ENCODE measurements at regions not wholly inside any gene's neighbourhood (a gene's known extent, or its start where the extent isn't known, plus 50 kb on each side); places are given as distances from the start of the nearest gene placed in this dataset.

GRCh38 chr4:132346016-132346415 is 803.1 kb upstream of the PCDH10 start (continued):
- TF ChIP-seq, protein P1, sequence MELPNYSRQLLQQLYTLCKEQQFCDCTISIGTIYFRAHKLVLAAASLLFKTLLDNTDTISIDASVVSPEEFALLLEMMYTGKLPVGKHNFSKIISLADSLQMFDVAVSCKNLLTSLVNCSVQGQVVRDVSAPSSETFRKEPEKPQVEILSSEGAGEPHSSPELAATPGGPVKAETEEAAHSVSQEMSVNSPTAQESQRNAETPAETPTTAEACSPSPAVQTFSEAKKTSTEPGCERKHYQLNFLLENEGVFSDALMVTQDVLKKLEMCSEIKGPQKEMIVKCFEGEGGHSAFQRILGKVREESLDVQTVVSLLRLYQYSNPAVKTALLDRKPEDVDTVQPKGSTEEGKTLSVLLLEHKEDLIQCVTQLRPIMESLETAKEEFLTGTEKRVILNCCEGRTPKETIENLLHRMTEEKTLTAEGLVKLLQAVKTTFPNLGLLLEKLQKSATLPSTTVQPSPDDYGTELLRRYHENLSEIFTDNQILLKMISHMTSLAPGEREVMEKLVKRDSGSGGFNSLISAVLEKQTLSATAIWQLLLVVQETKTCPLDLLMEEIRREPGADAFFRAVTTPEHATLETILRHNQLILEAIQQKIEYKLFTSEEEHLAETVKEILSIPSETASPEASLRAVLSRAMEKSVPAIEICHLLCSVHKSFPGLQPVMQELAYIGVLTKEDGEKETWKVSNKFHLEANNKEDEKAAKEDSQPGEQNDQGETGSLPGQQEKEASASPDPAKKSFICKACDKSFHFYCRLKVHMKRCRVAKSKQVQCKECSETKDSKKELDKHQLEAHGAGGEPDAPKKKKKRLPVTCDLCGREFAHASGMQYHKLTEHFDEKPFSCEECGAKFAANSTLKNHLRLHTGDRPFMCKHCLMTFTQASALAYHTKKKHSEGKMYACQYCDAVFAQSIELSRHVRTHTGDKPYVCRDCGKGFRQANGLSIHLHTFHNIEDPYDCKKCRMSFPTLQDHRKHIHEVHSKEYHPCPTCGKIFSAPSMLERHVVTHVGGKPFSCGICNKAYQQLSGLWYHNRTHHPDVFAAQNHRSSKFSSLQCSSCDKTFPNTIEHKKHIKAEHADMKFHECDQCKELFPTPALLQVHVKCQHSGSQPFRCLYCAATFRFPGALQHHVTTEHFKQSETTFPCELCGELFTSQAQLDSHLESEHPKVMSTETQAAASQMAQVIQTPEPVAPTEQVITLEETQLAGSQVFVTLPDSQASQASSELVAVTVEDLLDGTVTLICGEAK (IDR thresholded peaks at IDR 0.05): no peak
- TF ChIP-seq, protein P1 (CRISPR knock-in tag; IDR thresholded peaks at IDR 0.05): no peak
- no peak for TF ChIP-seq HNRNPL (IDR thresholded peaks at IDR 0.05; ENCODE audit: low read depth, low read length)
- TF ChIP-seq KDM4B (CRISPR knock-in tag; IDR thresholded peaks at IDR 0.05): no peak
- TF ChIP-seq KLF13 (CRISPR knock-in tag; IDR thresholded peaks at IDR 0.05): no peak
- TF ChIP-seq HHEX (CRISPR knock-in tag; IDR thresholded peaks at IDR 0.05): no peak
- no peak for TF ChIP-seq ZBTB49 (CRISPR knock-in tag; IDR thresholded peaks at IDR 0.05; ENCODE audit: borderline replicate concordance)
- no peak for TF ChIP-seq IKZF5 (CRISPR knock-in tag; IDR thresholded peaks at IDR 0.05)
- no peak for TF ChIP-seq AKAP8 (CRISPR knock-in tag; IDR thresholded peaks at IDR 0.05)

All from HepG2 (cell line).